Uterus (tissue), 3 donors: ENCODE measurements at regions not wholly inside any gene's neighbourhood (a gene's known extent, or its start where the extent isn't known, plus 50 kb on each side); places are given as distances from the start of the nearest gene placed in this dataset.
"Not testable (repeated sequence)": the region's sequence is repeated elsewhere in the genome, so short reads cannot be mapped to it uniquely, and the experiment has no call there.

ENCODE experiments used
- DNase-seq, 2 donors: peaks; one replicate each; pipeline ENCODE4 v3.0.0-alpha.2; 2019 to 2020
- H3K27ac ChIP-seq, 2 donors: fragments of 200-600 bp; sonication (generic); 1 replicate in 1 of 2; 2 replicates in 1 of 2; pipeline ENCODE4 v1.5.1; 2016 to 2018
- H3K27me3 ChIP-seq, 2 donors: fragments of 200-600 bp; sonication (generic); one replicate each; pipeline ENCODE4 v1.5.1; 2018 to 2019; ENCODE audit warnings: control low read depth in 1 of 2
- H3K36me3 ChIP-seq, 2 donors: fragments of 200-600 bp; sonication (generic); one replicate each; pipeline ENCODE4 v1.5.1; 2019; ENCODE audit warnings: control low read depth in 1 of 2
- H3K4me1 ChIP-seq, 2 donors: fragments of 200-600 bp; sonication (generic); one replicate each; pipeline ENCODE4 v1.5.1; 2018 to 2019; ENCODE audit warnings: control low read depth in 1 of 2
- H3K4me3 ChIP-seq, 2 donors: fragments of 200-600 bp; sonication (generic); 1 replicate in 1 of 2; 2 replicates in 1 of 2; pipeline ENCODE4 v1.5.1; 2018 to 2019; ENCODE audit warnings: mild to moderate bottlenecking in 1 of 2
- H3K9me3 ChIP-seq, 2 donors: fragments of 200-600 bp; sonication (generic); one replicate each; pipeline ENCODE4 v1.5.1; 2019; ENCODE audit warnings: control low read depth in 1 of 2
- CTCF ChIP-seq, 4 experiments: fragments of 200-600 bp in 2 of 4; fragments of 450-650 bp in 2 of 4; sonication (generic) in 2 of 4; IDR thresholded peaks; one replicate each; pipeline ENCODE4 v1.5.1; 2016 to 2019; ENCODE audit warnings: antibody characterized with exemption in 4 of 4, mild to moderate bottlenecking in 2 of 4, moderate library complexity in 1 of 4
- POLR2A ChIP-seq, 2 donors: fragments of 450-650 bp; IDR thresholded peaks; one replicate each; pipeline ENCODE4 v1.6.1; 2016; ENCODE audit warnings: antibody characterized with exemption in 2 of 2, mild to moderate bottlenecking in 1 of 2, moderate library complexity in 1 of 2
- intact Hi-C: fragments of 100-400 bp; cut with DNase I; formaldehyde crosslinking; loops from one replicate; pipeline ENCODE4 v1.15.1; 2023; ENCODE audit warnings: low total_unique reads
- donor health status: DM: yes; HTN: yes; CAD: no.

GRCh38 chr2:16907645-16908282 lies 242.1 kb upstream of the CYRIA start:
- Histone ChIP-seq H3K4me3 (no peak overlapping the region), H3K36me3 (no peaks in the 10 kb centered on the region), H3K27me3 (no peaks in the 10 kb centered on the region), H3K4me1 (no peaks in the 10 kb centered on the region), H3K27ac (no peak overlapping the region), H3K9me3 (no peaks in the 10 kb centered on the region)
- TF ChIP-seq CTCF (IDR thresholded peaks at IDR 0.05) (no peak), POLR2A (IDR thresholded peaks at IDR 0.05) (no peak)
- intact Hi-C loops = no loop called here
- DNase-seq = no peak

GRCh38 chr2:16905325-16905724 lies 239.7 kb upstream of the CYRIA start:
- H3K27me3 ChIP-seq, H3K27ac ChIP-seq, DNase-seq, H3K4me1 ChIP-seq, H3K4me3 ChIP-seq, H3K36me3 ChIP-seq, H3K9me3 ChIP-seq, intact Hi-C loops: not testable (repeated sequence)

- H3K4me3 ChIP-seq = no peak overlapping the region
- intact Hi-C loops = no loop called here
- H3K27ac ChIP-seq = no peak overlapping the region
- no peaks in the 10 kb centered on the region for H3K36me3 ChIP-seq
- H3K27me3 ChIP-seq = no peaks in the 10 kb centered on the region
- H3K9me3 ChIP-seq = no peaks in the 10 kb centered on the region
- no peaks in the 10 kb centered on the region for H3K4me1 ChIP-seq
- DNase-seq = no peak
- TF ChIP-seq CTCF (IDR thresholded peaks at IDR 0.05) (no peak), POLR2A (IDR thresholded peaks at IDR 0.05) (no peak)
Measured at GRCh38 chr2:16900405-16901025, 234.9 kb upstream of the CYRIA start.

GRCh38 chr2:16899958-16900357 lies 234.3 kb upstream of the CYRIA start:
- intact Hi-C loops = no loop called here
- Histone ChIP-seq H3K27ac (no peak overlapping the region), H3K4me3 (no peak overlapping the region), H3K4me1 (no peaks in the 10 kb centered on the region), H3K9me3 (no peaks in the 10 kb centered on the region), H3K36me3 (no peaks in the 10 kb centered on the region), H3K27me3 (no peaks in the 10 kb centered on the region)
- TF ChIP-seq POLR2A (IDR thresholded peaks at IDR 0.05) (no peak), CTCF (IDR thresholded peaks at IDR 0.05) (no peak)
- DNase-seq = no peak

GRCh38 chr2:16890081-16890480 lies 224.4 kb upstream of the CYRIA start:
- no peak for DNase-seq

More at GRCh38 chr2:16890081-16890480, 224.4 kb upstream of the CYRIA start:
- Histone ChIP-seq H3K4me3 (no peak overlapping the region), H3K27ac (no peak overlapping the region), H3K4me1 (no peaks in the 10 kb centered on the region), H3K9me3 (no peaks in the 10 kb centered on the region), H3K36me3 (no peaks in the 10 kb centered on the region), H3K27me3 (no peaks in the 10 kb centered on the region)
- TF ChIP-seq CTCF (IDR thresholded peaks at IDR 0.05) (no peak), POLR2A (IDR thresholded peaks at IDR 0.05) (no peak)
- intact Hi-C loops = no loop called here
